ENCODE measurements at regions not wholly inside any gene's neighbourhood (a gene's known extent, or its start where the extent isn't known, plus 50 kb on each side); places are given as distances from the start of the nearest gene placed in this dataset.

DNA sequence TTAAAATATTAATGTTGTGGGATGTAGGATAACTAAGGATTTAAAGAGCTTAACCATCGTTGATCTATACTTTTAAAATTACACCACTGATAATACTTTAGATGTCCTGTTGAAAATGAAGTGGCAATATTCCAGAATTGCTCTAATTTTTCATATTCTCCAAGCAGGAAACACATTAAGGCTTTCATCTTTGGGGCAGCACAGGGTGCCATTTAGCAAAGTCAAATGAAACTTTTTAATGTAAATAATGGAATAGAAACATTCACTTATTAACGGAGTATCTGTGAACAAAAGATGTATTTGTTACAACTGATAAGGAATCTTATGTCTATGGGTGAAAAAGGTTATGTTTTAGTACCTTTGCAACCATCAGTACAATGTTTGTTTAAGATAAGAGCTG is 50.0 kb upstream of the MIR17HG start:
- Histone ChIP-seq H3K36me3 (ENCODE audit: control insufficient read depth, insufficient read depth, low read length) (no peaks in the 10 kb centered on the region), H3K27ac (ENCODE audit: insufficient read depth, low read length, poor library complexity, severe bottlenecking) (no peak overlapping the region), H3K27me3 (ENCODE audit: control insufficient read depth, insufficient read depth, low read length) (no peaks in the 10 kb centered on the region), H3K4me3 (ENCODE audit: low read depth, low read length) (no peak overlapping the region), H3K9me3 (ENCODE audit: control insufficient read depth in 2 of 2, low read length in 2 of 2) (no peaks in the 10 kb centered on the region), H3K4me1 (ENCODE audit: control insufficient read depth, insufficient read depth, low read length, poor library complexity, severe bottlenecking) (no peaks in the 10 kb centered on the region)
- Mint-ChIP-seq H3K4me3 (no peak overlapping the region), H3K27me3 (peaks cover 8% of the 10 kb centered on the region), H3K4me1 (no peaks in the 10 kb centered on the region), H3K36me3 (no peaks in the 10 kb centered on the region), H3K27ac (no peak overlapping the region), H3K9me3 (no peaks in the 10 kb centered on the region)
- DNase-seq, result no peak
- no peak for ATAC-seq (ENCODE audit: low read depth in 2 of 2)

Measured in CD4-positive, CD25-positive, alpha-beta regulatory T cell (primary cell).